CD4-positive, alpha-beta T cell (primary cell): ENCODE measurements at regions not wholly inside any gene's neighbourhood (a gene's known extent, or its start where the extent isn't known, plus 50 kb on each side); places are given as distances from the start of the nearest gene placed in this dataset.

Source experiments
- ATAC-seq: fragments of 200-7000 bp; cut with Tn5 transposase; one replicate; pipeline ENCODE4 v1.10.0; 2022; ENCODE audit warnings: mild to moderate bottlenecking; ENCODE audit not compliant: poor library complexity
- CTCF ChIA-PET: fragments of 350-600 bp; sonication (Branson Sonifier 250); formaldehyde crosslinking; loops from one replicate; lab custom pipeline; 2021; ENCODE audit warnings: antibody characterized with exemption, inconsistent platforms; lab: Charles Lee
- POLR2A ChIA-PET: fragments of 350-600 bp; sonication (Branson Sonifier 250); formaldehyde crosslinking; loops from one replicate; lab custom pipeline; 2021; ENCODE audit warnings: antibody characterized with exemption, inconsistent platforms; lab: Charles Lee
- DNase-seq, 14 experiments: peaks; one replicate each; pipeline ENCODE4 v3.0.0-alpha.2; 2013 to 2020; ENCODE audit warnings: mixed read lengths in 2 of 14
- H3K27ac ChIP-seq, 2 donors: one replicate each; pipeline versions ENCODE4 v1.5.1 to v1.7.0; 2013; ENCODE audit warnings: low read length in 2 of 2, low read depth in 1 of 2, mild to moderate bottlenecking in 1 of 2
- H3K27me3 ChIP-seq, 2 experiments: 1 replicate in 1 of 2; 2 replicates in 1 of 2; pipeline versions ENCODE4 v1.6.1 to v1.7.0; 2013; ENCODE audit warnings: low read length in 2 of 2, control low read depth in 1 of 2, mild to moderate bottlenecking in 1 of 2, moderate library complexity in 1 of 2; ENCODE audit not compliant: insufficient read depth in 2 of 2, control insufficient read depth in 1 of 2
- H3K36me3 ChIP-seq: one replicate; pipeline ENCODE4 v1.6.1; 2013; ENCODE audit warnings: low read length, control low read depth; ENCODE audit not compliant: insufficient read depth
- H3K4me1 ChIP-seq: one replicate; pipeline ENCODE4 v1.6.1; 2013; ENCODE audit warnings: low read length, control low read depth; ENCODE audit not compliant: insufficient read depth
- H3K4me3 ChIP-seq: one replicate; pipeline ENCODE4 v1.5.1; 2013; ENCODE audit warnings: mild to moderate bottlenecking, low read length, moderate library complexity
- H3K9me3 ChIP-seq, 2 experiments: 1 replicate in 1 of 2; 2 replicates in 1 of 2; pipeline versions ENCODE4 v1.6.1 to v1.7.0; 2013; ENCODE audit warnings: low read length in 2 of 2, mild to moderate bottlenecking in 2 of 2, control low read depth in 1 of 2, moderate library complexity in 1 of 2; ENCODE audit not compliant: control insufficient read depth in 1 of 2, insufficient read depth in 1 of 2
- H3K27ac Mint-ChIP-seq: one replicate; pipeline ENCODE4 v1.8.0; 2020; ENCODE audit warnings: mixed read lengths
- H3K27me3 Mint-ChIP-seq: one replicate; pipeline ENCODE4 v1.8.0; 2021; ENCODE audit warnings: mixed read lengths
- H3K36me3 Mint-ChIP-seq: one replicate; pipeline ENCODE4 v1.8.0; 2021; ENCODE audit warnings: low read depth, mixed read lengths
- H3K4me1 Mint-ChIP-seq: one replicate; pipeline ENCODE4 v1.8.0; 2021; ENCODE audit warnings: low read depth, mixed read lengths
- H3K4me3 Mint-ChIP-seq: one replicate; pipeline ENCODE4 v1.8.0; 2020; ENCODE audit warnings: mild to moderate bottlenecking, mixed read lengths
- H3K9me3 Mint-ChIP-seq: one replicate; pipeline ENCODE4 v1.8.0; 2020; ENCODE audit warnings: mixed read lengths
- intact Hi-C, 2 experiments: fragments of 100-400 bp; cut with DNase I in 1 of 2; cut with micrococcal nuclease in 1 of 2; formaldehyde crosslinking; loops; one replicate each; pipeline versions ENCODE4 v1.15.1 to v1.9.0; 2023 to 2025; cut with DNase I, micrococcal nuclease
- TF ChIP-seq, protein P1 (sequence below): fragments of 200-600 bp; IDR thresholded peaks from one replicate; pipeline ENCODE4 v1.8.0; 2022; ENCODE audit warnings: antibody characterized with exemption, mild to moderate bottlenecking

DNA sequence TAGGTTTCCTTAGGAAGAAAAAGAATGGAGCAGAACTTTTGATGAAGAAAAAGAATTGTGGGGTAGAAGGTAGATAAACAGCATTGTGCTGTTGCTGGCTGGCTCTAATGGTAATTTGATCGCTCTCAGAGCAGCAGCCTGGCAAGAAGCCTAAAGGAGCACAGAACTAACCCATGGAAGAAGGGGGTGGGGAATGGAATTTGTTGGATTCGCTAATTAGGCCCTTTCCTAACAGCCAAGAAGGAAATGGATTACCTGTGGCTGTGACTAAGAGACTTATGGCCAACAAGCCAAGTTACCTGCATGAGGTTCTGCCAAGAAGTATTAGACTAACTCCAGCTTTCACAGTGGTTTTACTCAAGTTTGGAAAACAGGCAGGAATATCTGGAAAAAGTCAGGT, 210.6 kb downstream of the IKZF2 start:
- Mint-ChIP-seq H3K27me3 (no peaks in the 10 kb centered on the region), H3K9me3 (no peaks in the 10 kb centered on the region)
- CTCF ChIA-PET: no interaction called here

DNA sequence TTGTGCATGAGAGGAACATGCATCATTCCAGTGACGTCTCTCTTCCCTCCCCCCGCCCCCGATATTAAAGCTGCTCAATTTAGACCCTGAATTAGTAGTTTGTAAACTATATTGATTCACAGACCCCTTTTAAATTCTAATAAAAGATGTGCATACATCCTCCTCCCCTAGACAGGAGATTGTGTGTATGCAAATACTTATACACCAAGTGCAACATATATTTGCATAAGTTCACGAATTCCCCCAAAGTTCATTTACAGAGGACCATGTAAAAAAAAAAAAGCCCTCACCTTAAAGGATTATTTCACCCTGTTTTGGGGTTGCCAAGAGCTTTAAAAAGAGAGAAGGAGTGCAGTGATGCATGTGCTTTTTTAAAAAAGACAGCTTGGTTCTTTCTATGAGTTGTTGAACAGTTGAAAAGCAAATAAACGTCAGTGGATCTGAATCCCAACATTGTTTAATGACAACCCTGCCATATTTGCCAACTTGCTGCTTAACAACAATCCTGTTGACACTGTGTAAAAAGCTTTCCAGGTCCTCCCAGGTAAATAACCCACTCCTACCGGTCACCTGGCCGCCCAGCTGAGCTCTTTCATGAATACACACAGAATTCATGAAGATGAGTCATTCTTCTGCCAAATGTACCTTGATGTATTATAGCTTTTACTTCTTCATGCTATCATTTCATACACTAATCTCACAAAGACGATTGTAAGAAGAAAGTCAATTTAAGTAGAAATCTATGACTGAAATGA, 211.5 kb downstream of the IKZF2 start:
- intact Hi-C loops: no loop called here
- no peak overlapping the region for H3K4me3 ChIP-seq
- no peaks in the 10 kb centered on the region for H3K4me1 Mint-ChIP-seq
- POLR2A ChIA-PET: no interaction called here
- no peak for DNase-seq
- H3K27ac Mint-ChIP-seq: no peak overlapping the region
- no peak for ATAC-seq
- CTCF ChIA-PET: no interaction called here
- no peaks in the 10 kb centered on the region for H3K36me3 Mint-ChIP-seq
- TF ChIP-seq, protein P1, sequence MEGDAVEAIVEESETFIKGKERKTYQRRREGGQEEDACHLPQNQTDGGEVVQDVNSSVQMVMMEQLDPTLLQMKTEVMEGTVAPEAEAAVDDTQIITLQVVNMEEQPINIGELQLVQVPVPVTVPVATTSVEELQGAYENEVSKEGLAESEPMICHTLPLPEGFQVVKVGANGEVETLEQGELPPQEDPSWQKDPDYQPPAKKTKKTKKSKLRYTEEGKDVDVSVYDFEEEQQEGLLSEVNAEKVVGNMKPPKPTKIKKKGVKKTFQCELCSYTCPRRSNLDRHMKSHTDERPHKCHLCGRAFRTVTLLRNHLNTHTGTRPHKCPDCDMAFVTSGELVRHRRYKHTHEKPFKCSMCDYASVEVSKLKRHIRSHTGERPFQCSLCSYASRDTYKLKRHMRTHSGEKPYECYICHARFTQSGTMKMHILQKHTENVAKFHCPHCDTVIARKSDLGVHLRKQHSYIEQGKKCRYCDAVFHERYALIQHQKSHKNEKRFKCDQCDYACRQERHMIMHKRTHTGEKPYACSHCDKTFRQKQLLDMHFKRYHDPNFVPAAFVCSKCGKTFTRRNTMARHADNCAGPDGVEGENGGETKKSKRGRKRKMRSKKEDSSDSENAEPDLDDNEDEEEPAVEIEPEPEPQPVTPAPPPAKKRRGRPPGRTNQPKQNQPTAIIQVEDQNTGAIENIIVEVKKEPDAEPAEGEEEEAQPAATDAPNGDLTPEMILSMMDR: no peak
- peaks cover 0 to 3% of the 10 kb centered on the region in 2 experiments for H3K9me3 ChIP-seq
- H3K9me3 Mint-ChIP-seq: no peaks in the 10 kb centered on the region
- no peaks in the 10 kb centered on the region for H3K4me1 ChIP-seq
- H3K27me3 Mint-ChIP-seq: no peaks in the 10 kb centered on the region
- no peak overlapping the region for H3K4me3 Mint-ChIP-seq
- H3K27me3 ChIP-seq: no peaks in the 10 kb centered on the region
- H3K36me3 ChIP-seq: no peaks in the 10 kb centered on the region
- no peak overlapping the region for H3K27ac ChIP-seq

More for the DNA sequence above, 210.6 kb downstream of the IKZF2 start:
- Histone ChIP-seq H3K27me3 (no peaks in the 10 kb centered on the region), H3K4me3 (no peak overlapping the region), H3K9me3 (peaks cover 0 to 3% of the 10 kb centered on the region in 2 experiments), H3K27ac (no peak overlapping the region), H3K36me3 (no peaks in the 10 kb centered on the region), H3K4me1 (no peaks in the 10 kb centered on the region)
- H3K36me3 Mint-ChIP-seq: no peaks in the 10 kb centered on the region
- H3K4me1 Mint-ChIP-seq: no peaks in the 10 kb centered on the region
- TF ChIP-seq, protein P1: no peak
- H3K4me3 Mint-ChIP-seq: no peak overlapping the region
- intact Hi-C loops: no loop called here
- H3K27ac Mint-ChIP-seq: no peak overlapping the region
- no peak for ATAC-seq
- DNase-seq: no peak
- POLR2A ChIA-PET: no interaction called here

DNA sequence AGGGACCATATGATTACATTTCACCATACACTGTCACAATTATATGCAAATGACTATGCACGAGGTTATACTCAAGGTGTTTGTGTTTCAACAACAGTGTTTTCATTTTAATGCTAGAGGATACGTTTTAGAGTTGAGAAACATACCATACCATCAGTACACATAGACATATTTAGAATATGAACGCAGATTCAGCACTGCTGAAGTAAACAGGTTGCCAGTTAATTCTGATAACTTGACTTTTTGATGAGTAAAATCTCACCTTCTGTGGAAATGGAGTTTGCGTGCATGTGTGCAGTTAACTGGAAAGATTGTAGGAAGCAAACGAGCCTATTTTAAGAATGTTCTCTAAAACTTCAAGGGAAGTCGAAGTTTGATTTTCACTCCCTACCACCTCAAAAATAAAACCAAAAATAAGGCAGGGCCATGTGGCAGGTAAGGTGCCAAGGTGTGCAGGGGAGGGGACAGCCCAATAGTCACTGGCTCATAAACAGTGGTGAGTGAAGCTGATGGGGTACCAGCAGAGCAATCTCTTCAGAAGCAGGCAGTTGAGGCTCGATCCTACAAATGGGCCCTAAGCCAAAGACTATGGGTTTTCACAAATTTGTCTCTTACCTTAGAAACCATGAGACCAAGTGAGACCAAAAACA, 213.1 kb downstream of the IKZF2 start:
- H3K27me3 ChIP-seq: no peaks in the 10 kb centered on the region
- no peaks in the 10 kb centered on the region for H3K9me3 Mint-ChIP-seq
- CTCF ChIA-PET: no interaction called here
- DNase-seq: no peak
- peaks cover 0 to 3% of the 10 kb centered on the region in 2 experiments for H3K9me3 ChIP-seq
- no peak overlapping the region for H3K4me3 Mint-ChIP-seq
- H3K4me1 ChIP-seq: no peaks in the 10 kb centered on the region
- TF ChIP-seq, protein P1: no peak
- intact Hi-C loops: no loop called here
- no peaks in the 10 kb centered on the region for H3K4me1 Mint-ChIP-seq
- POLR2A ChIA-PET: no interaction called here
- H3K36me3 Mint-ChIP-seq: no peaks in the 10 kb centered on the region
- no peak overlapping the region for H3K27ac ChIP-seq
- no peak overlapping the region for H3K4me3 ChIP-seq
- H3K27me3 Mint-ChIP-seq: no peaks in the 10 kb centered on the region
- H3K27ac Mint-ChIP-seq: no peak overlapping the region
- ATAC-seq: no peak
- no peaks in the 10 kb centered on the region for H3K36me3 ChIP-seq
